LNCAP (cell line): ENCODE measurements at regions not wholly inside any gene's neighbourhood (a gene's known extent, or its start where the extent isn't known, plus 50 kb on each side); places are given as distances from the start of the nearest gene placed in this dataset.

Source experiments
- CTCF ChIP-seq: fragments of 450-650 bp; IDR thresholded peaks from 2 replicates; pipeline ENCODE4 v1.5.1; 2017; ENCODE audit warnings: mild to moderate bottlenecking

GRCh38 chr2:60072609-60073008 is 480.8 kb downstream of the BCL11A start:
- TF ChIP-seq CTCF = no peak

GRCh38 chr2:60071490-60071831 is 482.0 kb downstream of the BCL11A start:
- no peak for TF ChIP-seq CTCF

GRCh38 chr2:60070736-60071489 is 482.5 kb downstream of the BCL11A start:
- TF ChIP-seq CTCF = no peak

GRCh38 chr2:60070196-60070595 is 483.3 kb downstream of the BCL11A start:
- TF ChIP-seq CTCF = no peak

GRCh38 chr2:60068755-60069154 is 484.7 kb downstream of the BCL11A start:
- TF ChIP-seq CTCF = no peak

GRCh38 chr2:60067006-60067405 is 486.4 kb downstream of the BCL11A start:
- no peak for TF ChIP-seq CTCF

- no peak for TF ChIP-seq CTCF
These were observed 487.2 kb downstream of the BCL11A start for GRCh38 chr2:60066096-60066839.
